Colonic mucosa (tissue), 4 donors: ENCODE measurements at regions not wholly inside any gene's neighbourhood (a gene's known extent, or its start where the extent isn't known, plus 50 kb on each side); places are given as distances from the start of the nearest gene placed in this dataset.

ENCODE experiments used
- DNase-seq: peaks from one replicate; pipeline ENCODE4 v3.0.0-alpha.2; 2020
- H3K27ac ChIP-seq: fragments of 200-600 bp; one replicate; pipeline ENCODE4 v1.8.0; 2021
- H3K27me3 ChIP-seq: fragments of 200-600 bp; one replicate; pipeline ENCODE4 v1.8.0; 2021
- H3K36me3 ChIP-seq: fragments of 200-600 bp; one replicate; pipeline ENCODE4 v1.8.0; 2021
- H3K4me1 ChIP-seq: fragments of 200-600 bp; one replicate; pipeline ENCODE4 v1.8.0; 2021; ENCODE audit warnings: mild to moderate bottlenecking
- H3K4me3 ChIP-seq: fragments of 200-600 bp; one replicate; pipeline ENCODE4 v1.8.0; 2021
- H3K9ac ChIP-seq, 2 donors: one replicate each; pipeline ENCODE4 v1.7.0; 2013; ENCODE audit warnings: control low read depth in 2 of 2, low read depth in 2 of 2, low read length in 2 of 2
- H3K9me3 ChIP-seq: fragments of 200-600 bp; one replicate; pipeline ENCODE4 v1.8.0; 2021
- CTCF ChIP-seq: fragments of 200-600 bp; IDR thresholded peaks from one replicate; pipeline ENCODE4 v1.8.0; 2022; ENCODE audit warnings: antibody characterized with exemption, mild to moderate bottlenecking
- intact Hi-C: fragments of 100-400 bp; cut with DNase I; formaldehyde crosslinking; loops from one replicate; pipeline ENCODE4 v1.14.1; 2022
- donor health status: healthy.
- donor health status: DM: no; HTN: no; CAD: no.
- donor health status: DM: no; HTN: no; CAD: no.

GRCh38 chr7:41624818-41625217, 78.1 kb downstream of the INHBA start:
- H3K27ac ChIP-seq = no peak overlapping the region
- DNase-seq = no peak
- no peaks in the 10 kb centered on the region for H3K36me3 ChIP-seq
- intact Hi-C loops = no loop called here
- H3K4me3 ChIP-seq = no peak overlapping the region
- H3K27me3 ChIP-seq = no peaks in the 10 kb centered on the region
- no peaks in the 10 kb centered on the region for H3K9me3 ChIP-seq
- H3K4me1 ChIP-seq = no peaks in the 10 kb centered on the region
- H3K9ac ChIP-seq = no peak overlapping the region
- no peak for TF ChIP-seq CTCF

- Histone ChIP-seq H3K36me3 (no peaks in the 10 kb centered on the region), H3K4me1 (no peaks in the 10 kb centered on the region), H3K4me3 (no peak overlapping the region), H3K27me3 (no peaks in the 10 kb centered on the region), H3K27ac (no peak overlapping the region), H3K9me3 (no peaks in the 10 kb centered on the region), H3K9ac (no peak overlapping the region)
- intact Hi-C loops = no loop called here
- TF ChIP-seq CTCF = no peak
- no peak for DNase-seq
Measured at GRCh38 chr7:41621953-41622831, 80.7 kb downstream of the INHBA start.

- no peak for DNase-seq
- H3K27ac ChIP-seq = no peak overlapping the region
- H3K4me3 ChIP-seq = no peak overlapping the region
- no peaks in the 10 kb centered on the region for H3K4me1 ChIP-seq
- no peak overlapping the region for H3K9ac ChIP-seq
- no peak for TF ChIP-seq CTCF
- no peaks in the 10 kb centered on the region for H3K36me3 ChIP-seq
- intact Hi-C loops = no loop called here
- no peaks in the 10 kb centered on the region for H3K9me3 ChIP-seq
- H3K27me3 ChIP-seq = no peaks in the 10 kb centered on the region
Measured at GRCh38 chr7:41617987-41618386, 84.9 kb downstream of the INHBA start.

- no peak overlapping the region for H3K27ac ChIP-seq
- no peak overlapping the region for H3K4me3 ChIP-seq
- intact Hi-C loops = no loop called here
- H3K9me3 ChIP-seq = no peaks in the 10 kb centered on the region
- DNase-seq = no peak
- H3K4me1 ChIP-seq = no peaks in the 10 kb centered on the region
- no peaks in the 10 kb centered on the region for H3K27me3 ChIP-seq
- H3K9ac ChIP-seq = no peak overlapping the region
- H3K36me3 ChIP-seq = no peaks in the 10 kb centered on the region
- TF ChIP-seq CTCF = no peak
Measured at GRCh38 chr7:41612798-41613197, 90.1 kb downstream of the INHBA start.

GRCh38 chr7:41612386-41612785, 90.5 kb downstream of the INHBA start:
- Histone ChIP-seq H3K27me3 (no peaks in the 10 kb centered on the region), H3K36me3 (no peaks in the 10 kb centered on the region), H3K4me3 (no peak overlapping the region), H3K9ac (no peak overlapping the region), H3K4me1 (no peaks in the 10 kb centered on the region), H3K9me3 (no peaks in the 10 kb centered on the region), H3K27ac (no peak overlapping the region)
- DNase-seq = no peak
- no peak for TF ChIP-seq CTCF
- intact Hi-C loops = no loop called here
